ENCODE measurements at regions not wholly inside any gene's neighbourhood (a gene's known extent, or its start where the extent isn't known, plus 50 kb on each side); places are given as distances from the start of the nearest gene placed in this dataset.

DNA sequence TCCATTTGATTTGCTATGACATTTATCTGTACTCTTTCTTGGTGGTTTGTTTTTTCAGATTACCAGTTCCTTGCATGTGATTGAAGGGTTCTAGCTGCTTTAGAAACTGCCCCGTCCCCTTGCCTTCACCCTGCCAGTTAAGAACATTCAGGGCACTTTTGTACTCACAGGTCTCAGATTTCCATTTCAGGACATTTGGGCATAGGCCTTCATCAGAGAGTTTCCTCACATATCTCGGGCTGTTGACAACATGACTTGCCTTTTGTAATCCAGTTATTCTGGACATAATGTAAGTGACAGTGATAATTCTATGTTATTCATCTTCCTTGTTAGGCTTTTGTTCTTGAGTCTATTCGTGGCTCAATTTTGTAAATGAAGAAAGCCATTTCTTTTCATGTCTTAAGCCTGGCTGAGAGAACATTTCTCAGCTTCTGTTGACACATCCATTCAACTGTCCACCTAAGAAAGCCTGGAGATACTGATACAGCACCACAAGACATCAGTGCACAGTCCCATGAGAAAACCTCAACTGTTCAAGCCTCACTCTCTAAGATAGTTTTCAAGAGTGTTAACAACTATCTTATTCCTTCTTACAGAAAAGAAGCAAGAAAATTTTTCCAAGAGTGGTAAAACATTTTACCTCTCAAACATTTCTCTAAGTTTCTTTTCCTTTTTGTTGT is 209.3 kb upstream of the SGK1 start:
- TF ChIP-seq, protein P1, sequence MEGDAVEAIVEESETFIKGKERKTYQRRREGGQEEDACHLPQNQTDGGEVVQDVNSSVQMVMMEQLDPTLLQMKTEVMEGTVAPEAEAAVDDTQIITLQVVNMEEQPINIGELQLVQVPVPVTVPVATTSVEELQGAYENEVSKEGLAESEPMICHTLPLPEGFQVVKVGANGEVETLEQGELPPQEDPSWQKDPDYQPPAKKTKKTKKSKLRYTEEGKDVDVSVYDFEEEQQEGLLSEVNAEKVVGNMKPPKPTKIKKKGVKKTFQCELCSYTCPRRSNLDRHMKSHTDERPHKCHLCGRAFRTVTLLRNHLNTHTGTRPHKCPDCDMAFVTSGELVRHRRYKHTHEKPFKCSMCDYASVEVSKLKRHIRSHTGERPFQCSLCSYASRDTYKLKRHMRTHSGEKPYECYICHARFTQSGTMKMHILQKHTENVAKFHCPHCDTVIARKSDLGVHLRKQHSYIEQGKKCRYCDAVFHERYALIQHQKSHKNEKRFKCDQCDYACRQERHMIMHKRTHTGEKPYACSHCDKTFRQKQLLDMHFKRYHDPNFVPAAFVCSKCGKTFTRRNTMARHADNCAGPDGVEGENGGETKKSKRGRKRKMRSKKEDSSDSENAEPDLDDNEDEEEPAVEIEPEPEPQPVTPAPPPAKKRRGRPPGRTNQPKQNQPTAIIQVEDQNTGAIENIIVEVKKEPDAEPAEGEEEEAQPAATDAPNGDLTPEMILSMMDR (conservative IDR thresholded peaks at IDR 0.05; ENCODE audit: low read depth, low read length) = no peak
- no peak for DNase-seq (ENCODE audit: low read depth)
- no peak overlapping the region for H3K4me3 ChIP-seq (ENCODE audit: low read length)

DNA sequence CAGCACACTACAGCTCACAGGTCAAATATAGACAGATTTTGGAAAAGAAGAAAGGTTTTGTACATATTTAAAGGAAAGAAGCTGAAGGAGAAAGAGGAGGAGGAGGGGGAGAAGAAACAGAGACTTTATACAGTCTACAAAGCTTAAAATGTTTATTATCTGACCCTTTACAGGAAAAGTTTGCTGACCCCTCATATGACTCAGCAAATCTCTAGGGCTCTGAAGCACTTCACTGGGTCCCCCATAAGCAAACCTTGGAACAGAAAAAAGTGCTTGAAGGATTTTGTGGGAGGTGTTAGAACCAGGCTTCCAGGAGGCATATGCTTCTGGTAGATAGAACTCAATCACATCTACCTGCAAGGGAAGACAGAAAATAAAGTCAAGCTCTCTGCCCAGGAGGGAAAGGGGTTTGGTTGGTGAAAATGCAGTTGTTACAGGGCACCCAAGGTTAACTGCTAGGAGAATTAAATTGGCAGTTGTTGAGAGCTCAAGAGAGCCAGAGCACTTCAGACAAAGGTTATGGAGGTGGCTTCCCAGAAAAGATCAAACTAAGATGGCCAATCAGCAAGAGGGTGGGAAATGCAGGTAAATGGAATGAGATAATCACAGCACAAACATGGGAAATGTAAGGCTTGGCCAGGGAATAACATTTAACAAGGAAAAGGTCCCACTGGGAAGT is 207.4 kb upstream of the SGK1 start:
- DNase-seq (ENCODE audit: low read depth) = no peak
- TF ChIP-seq, protein P1 (conservative IDR thresholded peaks at IDR 0.05; ENCODE audit: low read depth, low read length) = no peak
- no peak overlapping the region for H3K4me3 ChIP-seq (ENCODE audit: low read length)

DNA sequence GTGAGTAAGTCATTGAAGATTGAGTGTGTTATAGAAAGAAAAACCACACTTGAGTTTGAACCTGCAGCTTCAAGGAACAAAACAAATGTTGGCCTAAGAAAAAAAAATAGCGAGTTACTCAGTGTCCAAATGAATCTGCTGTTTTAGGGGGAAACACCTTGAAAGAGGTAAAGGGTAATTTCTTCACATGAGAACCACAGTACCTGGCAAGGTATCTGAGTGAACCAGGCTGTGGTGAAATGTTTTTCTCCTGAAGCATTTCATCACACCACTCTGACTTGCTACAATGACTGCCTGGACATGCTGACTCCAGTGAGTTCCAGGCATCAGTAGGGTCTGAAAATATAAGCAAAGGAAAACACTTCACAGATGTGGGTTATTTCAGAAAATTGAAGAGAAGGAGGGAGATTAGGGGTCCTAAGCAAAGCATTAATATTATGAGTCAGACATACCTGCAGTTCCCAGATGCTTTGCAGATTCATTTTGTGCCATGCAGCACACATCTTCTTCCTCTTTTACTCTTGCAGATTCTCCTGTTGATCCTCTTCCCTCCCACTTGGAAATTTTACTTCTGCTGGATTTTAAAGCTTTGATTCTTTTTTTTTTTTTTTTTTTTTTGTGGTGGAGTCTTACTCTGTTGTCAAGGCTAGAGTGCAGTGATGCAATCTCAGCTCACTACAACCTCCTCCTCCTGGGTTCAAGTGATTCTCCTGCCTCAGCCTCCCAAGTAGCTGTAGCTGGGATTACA is 206.2 kb upstream of the SGK1 start:
- no peak overlapping the region for H3K4me3 ChIP-seq (ENCODE audit: low read length)
- TF ChIP-seq, protein P1 (conservative IDR thresholded peaks at IDR 0.05; ENCODE audit: low read depth, low read length) = no peak
- DNase-seq (ENCODE audit: low read depth) = no peak

DNA sequence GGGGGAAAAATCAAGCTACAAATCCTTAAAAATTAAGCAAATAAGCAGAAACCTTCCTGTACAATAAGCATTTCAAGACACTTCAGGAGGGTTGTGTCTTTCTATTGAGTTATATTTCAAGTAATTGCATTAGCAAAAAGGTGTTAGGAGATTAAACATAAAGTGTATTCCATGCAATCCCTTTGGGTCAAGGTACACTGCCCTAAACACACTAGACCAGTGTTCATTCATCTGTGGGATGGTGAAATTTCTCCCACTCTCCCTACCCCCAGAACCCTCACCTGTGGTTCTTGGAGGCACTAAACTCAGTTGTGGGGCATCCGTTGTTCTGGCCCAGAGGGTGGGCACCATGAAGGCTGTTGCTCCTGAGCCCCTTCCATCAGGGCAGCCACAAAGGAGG is 205.1 kb upstream of the SGK1 start:
- no peak overlapping the region for H3K4me3 ChIP-seq (ENCODE audit: low read length)
- no peak for DNase-seq (ENCODE audit: low read depth)
- TF ChIP-seq, protein P1 (conservative IDR thresholded peaks at IDR 0.05; ENCODE audit: low read depth, low read length) = no peak

DNA sequence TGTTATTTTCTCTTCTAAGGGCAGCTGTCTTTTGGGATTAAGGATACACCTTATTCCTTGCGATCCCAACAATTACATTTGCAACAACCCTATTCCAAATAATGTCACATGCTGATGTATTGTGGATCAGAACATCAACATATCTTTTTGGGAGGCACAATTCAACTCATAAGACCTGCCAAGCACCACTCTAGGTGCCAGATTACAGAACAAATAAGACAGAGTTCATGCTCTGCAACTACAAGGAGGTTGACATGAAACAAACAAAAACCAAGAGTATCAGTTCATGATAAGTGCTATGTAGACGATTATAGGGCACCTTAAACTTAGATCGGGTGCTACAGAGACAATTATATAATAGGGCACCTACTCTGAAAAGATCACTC is 203.2 kb upstream of the SGK1 start:
- no peak overlapping the region for H3K4me3 ChIP-seq (ENCODE audit: low read length)
- TF ChIP-seq, protein P1 (conservative IDR thresholded peaks at IDR 0.05; ENCODE audit: low read depth, low read length) = no peak
- DNase-seq (ENCODE audit: low read depth) = no peak

DNA sequence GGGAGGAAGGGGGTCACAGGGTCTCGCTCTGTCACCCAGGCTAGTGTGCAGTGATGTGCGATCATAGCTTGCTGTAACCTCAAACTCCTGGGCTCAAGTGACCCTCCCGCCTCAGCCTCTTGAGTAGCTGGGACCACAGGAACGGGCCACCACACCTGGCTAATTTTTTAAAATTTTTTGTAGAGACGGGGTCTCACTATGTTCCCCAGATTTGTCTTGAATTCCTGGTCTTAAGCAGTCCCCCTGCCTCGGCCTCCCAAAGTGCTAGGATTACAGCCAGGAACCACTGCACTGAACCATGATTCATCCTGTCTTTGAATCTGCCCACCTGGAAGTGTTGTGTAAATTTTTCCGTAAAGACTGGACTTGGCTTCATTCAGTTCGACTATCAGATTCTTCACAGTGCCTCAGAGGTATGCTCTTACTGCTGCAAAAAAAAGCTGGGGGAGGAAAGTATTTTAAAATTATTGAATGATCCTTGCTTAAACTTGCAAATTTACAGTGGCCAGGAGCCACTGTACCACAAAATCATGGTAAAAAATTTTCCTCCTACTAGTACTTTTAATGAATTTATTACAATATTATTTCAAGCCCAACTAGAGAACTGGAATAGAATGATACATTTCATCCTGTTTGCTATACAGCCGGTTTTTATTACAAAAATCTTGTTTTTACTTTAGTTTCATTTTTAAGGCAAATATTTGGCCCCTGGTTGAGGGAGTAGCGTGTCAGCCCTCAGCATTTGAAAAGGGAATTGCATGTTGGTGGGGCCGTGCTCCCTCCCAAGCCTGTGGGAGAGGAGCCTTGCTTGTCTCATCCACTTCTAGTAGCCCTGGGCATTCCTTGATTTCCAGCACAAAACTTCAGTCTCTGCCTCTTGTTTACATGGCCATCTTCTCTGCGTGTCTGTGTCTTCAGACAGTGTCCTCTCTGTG is 202.5 kb upstream of the SGK1 start:
- TF ChIP-seq, protein P1 (conservative IDR thresholded peaks at IDR 0.05; ENCODE audit: low read depth, low read length) = no peak
- no peak overlapping the region for H3K4me3 ChIP-seq (ENCODE audit: low read length)
- DNase-seq (ENCODE audit: low read depth) = no peak

Data from retinal pigment epithelial cell (primary cell).